ENCODE measurements at regions not wholly inside any gene's neighbourhood (a gene's known extent, or its start where the extent isn't known, plus 50 kb on each side); places are given as distances from the start of the nearest gene placed in this dataset.
"Not testable (repeated sequence)": the region's sequence is repeated elsewhere in the genome, so short reads cannot be mapped to it uniquely, and the experiment has no call there.

DNA sequence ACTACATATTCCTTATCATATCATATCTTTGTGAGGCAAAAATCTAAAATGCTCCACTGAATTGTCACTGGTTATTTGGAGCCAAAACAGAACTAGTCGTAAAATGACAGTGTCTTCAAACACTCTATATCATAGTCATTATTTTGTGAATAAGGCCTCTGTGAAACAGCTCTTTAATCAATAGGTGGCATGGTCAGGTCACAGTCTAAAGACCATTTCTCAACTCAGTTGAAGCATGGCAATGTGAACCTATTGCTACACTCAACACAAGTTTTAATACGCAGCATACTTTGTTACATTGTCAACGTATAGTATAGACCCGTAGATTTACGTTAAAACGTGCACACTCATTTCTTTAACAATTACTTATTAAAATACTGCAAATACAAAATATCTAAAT is 131.3 kb upstream of the PCDH20 start:
- TF ChIP-seq ARNT (IDR thresholded peaks at IDR 0.05): no peak
- TF ChIP-seq LEF1 (IDR thresholded peaks at IDR 0.05; ENCODE audit: borderline replicate concordance): no peak
- no peak for TF ChIP-seq FOXM1 (IDR thresholded peaks at IDR 0.05; ENCODE audit: borderline replicate concordance)
- no peak for TF ChIP-seq L3MBTL2 (conservative IDR thresholded peaks at IDR 0.05)
- no peak for TF ChIP-seq FOXA1 (IDR thresholded peaks at IDR 0.05)
- no peak for TF ChIP-seq ZNF384 (IDR thresholded peaks at IDR 0.05)
- TF ChIP-seq SP1 (IDR thresholded peaks at IDR 0.05): no peak
- TF ChIP-seq ELF4 (IDR thresholded peaks at IDR 0.05): no peak
- TF ChIP-seq, protein P1, sequence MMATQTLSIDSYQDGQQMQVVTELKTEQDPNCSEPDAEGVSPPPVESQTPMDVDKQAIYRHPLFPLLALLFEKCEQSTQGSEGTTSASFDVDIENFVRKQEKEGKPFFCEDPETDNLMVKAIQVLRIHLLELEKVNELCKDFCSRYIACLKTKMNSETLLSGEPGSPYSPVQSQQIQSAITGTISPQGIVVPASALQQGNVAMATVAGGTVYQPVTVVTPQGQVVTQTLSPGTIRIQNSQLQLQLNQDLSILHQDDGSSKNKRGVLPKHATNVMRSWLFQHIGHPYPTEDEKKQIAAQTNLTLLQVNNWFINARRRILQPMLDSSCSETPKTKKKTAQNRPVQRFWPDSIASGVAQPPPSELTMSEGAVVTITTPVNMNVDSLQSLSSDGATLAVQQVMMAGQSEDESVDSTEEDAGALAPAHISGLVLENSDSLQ (IDR thresholded peaks at IDR 0.05): no peak
- no peak for TF ChIP-seq TARDBP (IDR thresholded peaks at IDR 0.05)
- TF ChIP-seq SUZ12 (IDR thresholded peaks at IDR 0.05): no peak
- no peak for TF ChIP-seq BHLHE40 (IDR thresholded peaks at IDR 0.05; ENCODE audit: borderline replicate concordance)
- TF ChIP-seq FOXK2 (IDR thresholded peaks at IDR 0.05): no peak
- no peak for TF ChIP-seq CTBP1 (IDR thresholded peaks at IDR 0.05; ENCODE audit: borderline replicate concordance)
- ChIA-PET CTCF (no interaction called here), POLR2A (no interaction called here)
- no peak for DNase-seq (ENCODE audit: extremely low spot score)

DNA sequence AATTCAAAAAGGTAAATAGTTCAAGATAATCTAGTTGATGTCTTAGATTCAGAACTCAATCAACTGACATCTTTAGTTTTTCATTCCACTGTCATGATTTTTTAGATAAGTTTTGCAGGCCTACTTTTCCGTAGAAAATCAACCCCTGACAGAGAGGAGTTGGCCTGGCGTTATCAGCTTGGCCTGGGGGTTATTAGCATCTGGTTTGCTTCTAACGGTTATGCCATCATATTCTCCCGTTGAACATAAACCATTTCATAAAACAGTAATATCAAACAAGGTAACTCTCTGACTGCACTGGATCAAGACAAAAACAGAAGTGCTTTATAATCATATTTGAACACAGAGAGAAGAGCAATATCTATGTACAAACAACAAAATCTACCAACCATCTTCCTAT is 130.8 kb upstream of the PCDH20 start:
- no peak for DNase-seq (ENCODE audit: extremely low spot score)
- POLR2A ChIA-PET: no interaction called here
- TF ChIP-seq SP1 (IDR thresholded peaks at IDR 0.05) (no peak), FOXM1 (IDR thresholded peaks at IDR 0.05; ENCODE audit: borderline replicate concordance) (no peak), LEF1 (IDR thresholded peaks at IDR 0.05; ENCODE audit: borderline replicate concordance) (no peak)
- CTCF ChIA-PET: no interaction called here

DNA sequence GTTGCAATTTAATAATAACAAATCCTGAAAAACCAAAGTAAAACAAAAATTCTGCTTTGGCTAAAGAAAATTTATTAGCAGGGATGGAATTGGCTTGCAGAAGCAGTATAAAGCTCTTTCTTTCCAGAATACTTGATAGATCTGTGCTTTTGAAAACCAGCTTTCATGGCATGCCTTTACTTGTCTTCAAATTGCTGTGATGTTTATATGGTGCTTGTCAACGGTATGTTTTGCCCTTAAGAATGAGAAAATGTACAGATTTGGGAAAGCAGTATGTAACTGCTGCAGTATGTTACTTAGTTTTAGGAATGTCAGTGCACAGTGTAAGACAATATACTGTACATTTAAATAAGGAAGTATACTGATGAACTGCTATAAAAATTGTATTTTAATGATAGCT is 120.8 kb upstream of the PCDH20 start:
- POLR2A ChIA-PET: no interaction called here
- TF ChIP-seq LEF1 (IDR thresholded peaks at IDR 0.05; ENCODE audit: borderline replicate concordance) (no peak), SP1 (IDR thresholded peaks at IDR 0.05) (no peak), FOXM1 (IDR thresholded peaks at IDR 0.05; ENCODE audit: borderline replicate concordance) (no peak), L3MBTL2 (conservative IDR thresholded peaks at IDR 0.05) (no peak)
- CTCF ChIA-PET: no interaction called here
- no peak for DNase-seq (ENCODE audit: extremely low spot score)

DNA sequence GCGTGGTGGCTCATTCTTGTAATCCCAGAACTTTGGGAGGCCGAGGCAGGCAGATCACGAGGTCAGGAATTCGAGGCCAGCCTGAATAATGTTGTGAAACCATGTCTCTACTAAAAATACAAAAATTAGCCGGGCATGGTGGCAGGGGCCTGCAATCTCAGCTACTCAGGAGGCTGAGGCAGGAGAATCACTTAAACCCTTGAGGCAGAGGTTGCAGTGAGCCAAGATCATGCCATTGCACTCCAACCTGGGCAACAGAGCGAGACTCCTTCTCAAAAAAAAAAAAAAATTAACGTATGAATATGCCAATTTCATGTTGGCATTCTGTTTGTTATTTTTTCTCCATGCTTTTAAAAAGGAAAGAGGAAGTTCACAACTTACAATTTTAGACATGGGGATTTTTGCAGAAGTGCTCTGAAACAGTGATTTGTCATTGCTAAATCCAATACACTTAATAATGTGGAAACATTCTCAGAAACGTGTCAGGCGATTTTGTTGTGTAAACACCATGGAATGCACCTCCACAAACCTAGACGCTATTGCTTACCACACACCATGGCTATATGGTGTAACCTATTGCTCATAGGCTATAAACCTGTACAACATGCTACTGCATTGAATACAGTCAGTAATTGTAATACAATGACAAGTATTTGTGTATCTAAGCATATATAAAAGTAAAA is 115.9 kb upstream of the PCDH20 start:
- no peak for TF ChIP-seq SUZ12 (IDR thresholded peaks at IDR 0.05)
- TF ChIP-seq, protein P1 (IDR thresholded peaks at IDR 0.05): no peak
- no peak for TF ChIP-seq CTBP1 (IDR thresholded peaks at IDR 0.05; ENCODE audit: borderline replicate concordance)
- TF ChIP-seq TARDBP (IDR thresholded peaks at IDR 0.05): no peak
- TF ChIP-seq L3MBTL2 (conservative IDR thresholded peaks at IDR 0.05): no peak
- TF ChIP-seq NFRKB (IDR thresholded peaks at IDR 0.05): no peak
- no peak for TF ChIP-seq FOXK2 (IDR thresholded peaks at IDR 0.05)
- no peak for TF ChIP-seq LEF1 (IDR thresholded peaks at IDR 0.05; ENCODE audit: borderline replicate concordance)
- no peak for TF ChIP-seq ZNF384 (IDR thresholded peaks at IDR 0.05)
- TF ChIP-seq BHLHE40 (IDR thresholded peaks at IDR 0.05; ENCODE audit: borderline replicate concordance): no peak
- TF ChIP-seq FOXA1 (IDR thresholded peaks at IDR 0.05): no peak
- TF ChIP-seq FOXM1 (IDR thresholded peaks at IDR 0.05; ENCODE audit: borderline replicate concordance): no peak
- no peak for TF ChIP-seq ELF4 (IDR thresholded peaks at IDR 0.05)
- TF ChIP-seq ARNT (IDR thresholded peaks at IDR 0.05): no peak
- no peak for TF ChIP-seq SP1 (IDR thresholded peaks at IDR 0.05)
- TF ChIP-seq HDGF (IDR thresholded peaks at IDR 0.05; ENCODE audit: borderline replicate concordance): no peak
- ChIA-PET CTCF (no interaction called here), POLR2A (no interaction called here)
- DNase-seq (ENCODE audit: extremely low spot score): no peak

DNA sequence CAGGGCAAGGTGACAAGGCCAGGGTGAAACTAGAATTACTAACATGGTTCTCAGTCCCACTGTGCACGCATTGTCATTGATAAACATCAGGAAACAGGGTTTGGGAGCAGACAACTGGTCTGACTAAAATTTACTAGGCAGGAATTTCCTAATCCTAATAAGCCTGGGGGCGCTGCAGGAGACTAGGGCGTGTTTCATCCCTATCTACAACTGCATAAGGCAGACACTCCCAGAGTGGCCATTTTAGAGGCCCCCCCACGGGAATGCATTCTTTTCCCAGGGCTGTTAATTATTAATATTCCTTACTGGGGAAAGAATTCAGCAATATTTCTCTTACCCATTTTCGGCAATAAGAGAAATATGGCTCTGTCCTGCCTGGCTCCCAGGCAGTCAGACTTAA is 103.6 kb upstream of the PCDH20 start:
- CTCF ChIA-PET; POLR2A ChIA-PET; DNase-seq (ENCODE audit: extremely low spot score): not testable (repeated sequence)

DNA sequence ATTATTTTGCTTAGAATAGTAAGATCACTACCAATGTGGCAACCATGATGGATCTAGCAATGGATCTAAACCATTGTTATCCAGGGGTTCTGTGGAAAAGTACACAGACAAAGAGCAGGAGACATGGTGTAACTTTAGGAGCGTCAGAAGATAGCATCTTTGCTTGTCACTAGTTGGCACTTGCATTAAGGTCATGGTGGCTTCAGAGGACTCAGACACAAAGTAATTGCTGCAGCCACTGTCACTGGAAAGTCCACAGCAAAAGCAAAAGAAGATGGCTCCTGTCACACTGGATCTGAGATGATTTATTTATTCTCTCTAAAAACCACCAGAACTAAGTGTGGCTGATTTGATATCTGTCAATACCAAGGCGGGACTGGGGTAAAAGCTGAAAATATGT is 93.3 kb upstream of the PCDH20 start:
- TF ChIP-seq FOXA1 (IDR thresholded peaks at IDR 0.05) (no peak), LEF1 (IDR thresholded peaks at IDR 0.05; ENCODE audit: borderline replicate concordance) (no peak), ELF4 (IDR thresholded peaks at IDR 0.05) (no peak), CTBP1 (IDR thresholded peaks at IDR 0.05; ENCODE audit: borderline replicate concordance) (no peak), ZNF384 (IDR thresholded peaks at IDR 0.05) (no peak), FOXK2 (IDR thresholded peaks at IDR 0.05) (no peak)
- TF ChIP-seq, protein P1 (IDR thresholded peaks at IDR 0.05): no peak
- POLR2A ChIA-PET: no interaction called here
- DNase-seq (ENCODE audit: extremely low spot score): no peak
- CTCF ChIA-PET: no interaction called here

DNA sequence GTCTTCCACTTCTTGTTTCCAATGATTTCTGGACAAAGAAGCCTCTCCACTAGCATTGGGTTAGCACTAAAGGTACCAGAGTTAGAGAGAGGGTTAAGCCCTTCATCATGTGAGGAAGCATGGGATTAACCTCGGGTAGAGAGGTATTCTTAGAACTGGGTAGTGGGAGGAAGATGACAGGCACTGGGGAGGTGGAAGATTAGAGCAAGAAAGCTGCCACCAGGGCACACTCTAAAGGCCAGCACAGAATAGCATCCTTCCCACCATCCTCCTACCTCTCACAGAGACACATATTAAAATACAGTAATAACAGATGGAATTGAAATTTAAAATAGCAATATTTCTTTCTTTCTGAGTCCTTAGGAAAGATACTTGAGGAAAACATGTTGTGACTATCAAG is 84.5 kb upstream of the PCDH20 start:
- CTCF ChIA-PET: no interaction called here

More for the DNA sequence above, 84.5 kb upstream of the PCDH20 start:
- no peak for DNase-seq (ENCODE audit: extremely low spot score)
- TF ChIP-seq ELF4 (IDR thresholded peaks at IDR 0.05): no peak
- TF ChIP-seq TARDBP (IDR thresholded peaks at IDR 0.05): no peak
- TF ChIP-seq SP1 (IDR thresholded peaks at IDR 0.05): no peak
- no peak for TF ChIP-seq SUZ12 (IDR thresholded peaks at IDR 0.05)
- no peak for TF ChIP-seq ARNT (IDR thresholded peaks at IDR 0.05)
- TF ChIP-seq, protein P1 (IDR thresholded peaks at IDR 0.05): no peak
- POLR2A ChIA-PET: no interaction called here

Data from HEK293T (cell line).